ENCODE measurements at regions not wholly inside any gene's neighbourhood (a gene's known extent, or its start where the extent isn't known, plus 50 kb on each side); places are given as distances from the start of the nearest gene placed in this dataset.
"Not testable (repeated sequence)": the region's sequence is repeated elsewhere in the genome, so short reads cannot be mapped to it uniquely, and the experiment has no call there.

DNA sequence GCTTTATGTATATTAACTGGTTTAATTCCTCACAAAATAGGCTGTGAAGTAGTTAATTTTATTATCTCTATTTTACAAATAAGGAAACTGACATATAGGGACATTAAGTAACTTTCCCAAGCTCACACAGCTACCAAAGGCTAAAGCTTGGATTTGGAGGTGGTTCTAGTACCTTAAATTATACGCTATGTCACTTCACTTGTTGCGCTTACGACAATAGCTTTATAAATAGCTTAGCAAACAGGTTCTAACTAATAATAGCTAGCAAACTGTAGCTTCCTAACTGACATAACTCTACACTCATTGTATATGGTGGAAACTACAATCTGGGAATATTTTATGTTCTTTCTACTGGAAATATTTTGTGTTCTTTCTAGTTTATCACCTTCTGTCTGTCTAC lies 666.4 kb upstream of the CPEB2 start:
- DNase-seq: no peak

DNA sequence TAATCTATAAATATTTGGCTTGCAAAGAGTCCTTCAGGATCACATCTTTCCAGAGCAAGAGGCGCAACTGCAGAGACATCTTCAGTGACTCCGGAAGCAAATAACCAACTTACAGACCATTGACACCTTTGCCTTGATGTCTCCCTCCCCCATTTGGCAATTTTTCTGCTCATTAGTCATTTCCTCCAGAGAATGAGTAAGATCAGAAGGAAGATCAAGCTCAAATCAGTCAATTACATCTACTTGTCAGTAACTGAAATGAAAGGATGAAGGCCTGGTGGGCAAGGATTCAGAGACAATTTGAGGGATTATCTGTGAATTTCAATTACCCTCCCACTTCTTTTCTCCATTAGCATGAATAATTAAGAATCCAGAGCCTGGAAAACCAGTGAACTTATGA lies 665.6 kb upstream of the CPEB2 start:
- DNase-seq: no peak

DNA sequence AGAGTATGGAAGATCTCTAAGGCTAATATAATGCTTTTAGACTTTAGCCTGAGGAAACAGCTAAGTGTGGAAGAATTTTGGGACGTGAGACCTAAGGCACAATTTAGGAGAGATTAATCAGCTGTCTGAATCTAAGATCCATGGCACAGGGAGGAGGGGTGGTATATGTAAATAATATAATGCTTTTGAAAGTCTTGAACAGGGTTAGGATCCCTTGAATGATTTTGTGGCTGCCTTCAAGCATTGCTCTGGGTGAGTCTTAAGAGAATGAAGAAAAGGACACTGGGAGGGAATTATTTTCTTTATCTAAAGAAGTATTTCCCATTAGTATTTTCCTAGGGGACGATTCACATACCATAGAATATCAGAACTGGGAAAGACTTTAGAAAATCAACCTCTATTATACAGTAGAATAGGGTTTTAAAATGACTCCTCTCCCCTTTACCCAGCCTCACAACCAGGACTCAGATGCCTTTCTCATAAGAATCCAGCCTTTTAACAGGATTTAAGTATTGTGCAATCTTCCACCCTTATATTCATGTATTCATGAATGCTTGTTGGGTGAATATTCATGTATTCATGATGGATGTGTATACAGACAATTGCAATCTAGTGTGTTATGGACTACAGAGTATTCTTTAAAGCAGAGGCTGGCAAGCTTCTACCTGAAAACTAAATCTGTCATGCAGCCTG lies 664.2 kb upstream of the CPEB2 start:
- no peak for DNase-seq

DNA sequence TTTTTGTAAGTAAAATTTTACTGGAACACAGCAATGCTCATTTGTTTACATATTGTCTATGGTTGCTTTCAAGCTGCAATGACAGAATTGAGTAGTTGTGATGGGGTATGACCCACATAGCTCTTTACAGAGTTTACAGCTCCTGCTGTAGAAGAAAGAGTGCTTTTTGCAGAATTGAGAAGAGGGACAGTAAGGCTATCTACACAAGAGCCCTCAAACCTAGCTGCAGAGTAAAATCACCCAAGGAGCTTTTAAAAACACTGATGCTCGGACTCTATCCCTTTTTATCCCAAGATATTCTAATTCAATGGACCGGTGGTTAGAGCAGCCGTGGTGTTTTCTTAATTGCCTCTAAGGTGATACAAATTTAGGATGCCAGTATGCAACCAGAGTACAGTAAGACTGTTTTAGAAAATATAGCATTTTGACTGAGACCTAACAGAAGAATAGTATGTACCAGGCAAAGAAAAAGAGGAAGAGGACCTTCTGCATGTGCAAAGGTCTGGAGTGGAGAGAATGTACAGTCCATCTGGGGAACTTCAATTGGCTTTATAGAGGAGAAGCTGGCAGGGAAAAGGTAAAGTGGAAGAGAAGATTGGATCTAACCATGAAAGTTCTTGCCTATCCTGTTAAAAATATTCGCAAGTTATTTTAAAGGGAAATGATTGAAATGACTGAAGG lies 663.6 kb upstream of the CPEB2 start:
- no peak for DNase-seq

DNA sequence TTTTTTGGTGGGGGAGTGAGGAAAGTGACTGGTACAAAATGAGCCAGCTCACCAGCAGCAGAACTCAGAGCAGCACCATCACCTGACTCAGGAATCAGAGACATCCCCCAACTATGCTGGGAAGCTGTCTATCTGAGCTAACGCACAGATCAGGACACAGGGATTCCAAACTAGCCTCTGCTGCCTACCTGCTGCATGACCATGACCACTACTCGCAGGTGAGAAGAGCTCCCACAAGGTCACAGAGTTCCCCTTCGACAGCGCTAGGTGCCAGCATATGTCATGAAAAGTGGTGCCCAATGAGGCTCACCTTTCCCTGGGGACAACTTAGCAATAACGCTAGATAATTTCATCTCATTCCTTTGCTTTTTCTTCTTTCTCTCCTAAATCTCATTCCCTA lies 662.6 kb upstream of the CPEB2 start:
- DNase-seq: no peak

DNA sequence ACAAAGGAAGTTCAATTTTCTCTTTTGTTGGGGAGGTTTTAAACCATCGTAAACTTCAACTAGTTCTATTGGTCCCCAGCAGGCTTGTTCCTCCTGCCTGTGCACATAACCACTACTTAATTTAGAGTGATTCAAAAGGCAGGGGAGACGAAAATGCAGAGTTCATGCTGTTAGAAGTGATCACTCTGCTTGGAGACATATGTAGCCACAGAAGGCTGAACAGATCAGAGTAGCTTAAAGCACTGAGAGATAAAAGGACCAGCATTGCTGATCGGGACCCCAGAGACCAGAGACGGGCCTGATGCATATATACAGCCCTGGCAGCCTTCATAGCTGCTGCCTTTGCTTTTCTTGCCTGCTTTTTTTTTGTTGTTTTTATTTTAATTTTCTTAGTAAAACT lies 662.0 kb upstream of the CPEB2 start:
- no peak for DNase-seq

DNA sequence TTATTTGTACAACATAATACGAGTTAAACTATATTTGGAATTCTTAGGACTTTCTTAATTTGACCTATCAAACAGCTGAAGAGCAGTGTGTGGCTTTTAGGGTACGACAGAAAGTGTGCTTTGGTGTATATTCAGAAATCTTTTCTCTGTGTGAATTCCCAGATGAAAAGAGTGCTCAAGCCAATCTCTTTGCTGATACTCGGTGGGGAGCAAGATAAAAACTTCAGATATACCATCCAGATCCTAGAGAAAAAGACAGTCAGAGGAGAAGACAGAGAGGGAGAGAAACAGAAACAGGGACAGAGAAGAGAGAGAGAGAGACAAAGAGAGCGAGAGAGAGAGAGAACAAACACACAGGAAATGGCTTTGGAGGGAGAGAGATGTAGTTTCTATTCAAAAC lies 658.3 kb upstream of the CPEB2 start:
- no peak for DNase-seq

DNA sequence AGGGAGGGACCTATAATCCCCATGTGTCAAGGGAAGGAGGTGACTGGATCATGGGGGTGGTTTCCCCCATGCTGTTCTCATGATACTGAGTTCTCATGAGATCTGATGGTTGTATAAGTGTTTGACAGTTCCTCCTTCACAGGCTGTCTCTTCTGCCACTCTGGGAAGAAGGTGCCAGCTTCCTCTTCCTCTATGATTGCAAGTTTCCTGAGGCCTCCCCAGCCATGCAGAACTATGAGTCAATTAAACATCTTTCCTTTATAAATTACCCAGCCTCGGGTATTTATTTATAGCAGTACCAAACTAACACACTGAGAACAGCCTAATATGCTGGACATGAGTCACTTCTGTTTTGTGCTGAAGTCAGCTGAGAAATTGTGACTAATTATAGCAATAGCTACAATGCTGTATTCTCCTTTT lies 656.9 kb upstream of the CPEB2 start:
- DNase-seq: peak; percentile 2

DNA sequence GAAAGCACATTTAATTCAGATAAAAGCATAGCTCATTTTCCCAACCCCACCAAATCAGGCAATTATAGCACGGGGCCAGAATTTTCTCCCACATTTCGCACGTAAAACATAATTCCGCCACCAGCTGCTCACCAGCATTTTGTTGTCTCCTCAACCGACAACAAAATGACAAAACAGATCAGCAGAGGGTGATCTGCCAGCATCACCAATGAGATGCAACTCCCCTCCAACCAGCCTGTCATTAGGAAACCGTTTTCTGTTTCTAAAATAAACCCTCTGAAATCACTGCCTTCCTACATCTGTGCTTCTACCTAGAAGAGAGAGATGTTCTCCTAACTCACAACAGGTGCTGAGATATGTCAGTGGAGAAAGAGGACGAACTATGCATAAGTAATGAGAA lies 654.8 kb upstream of the CPEB2 start:
- no peak for DNase-seq

DNA sequence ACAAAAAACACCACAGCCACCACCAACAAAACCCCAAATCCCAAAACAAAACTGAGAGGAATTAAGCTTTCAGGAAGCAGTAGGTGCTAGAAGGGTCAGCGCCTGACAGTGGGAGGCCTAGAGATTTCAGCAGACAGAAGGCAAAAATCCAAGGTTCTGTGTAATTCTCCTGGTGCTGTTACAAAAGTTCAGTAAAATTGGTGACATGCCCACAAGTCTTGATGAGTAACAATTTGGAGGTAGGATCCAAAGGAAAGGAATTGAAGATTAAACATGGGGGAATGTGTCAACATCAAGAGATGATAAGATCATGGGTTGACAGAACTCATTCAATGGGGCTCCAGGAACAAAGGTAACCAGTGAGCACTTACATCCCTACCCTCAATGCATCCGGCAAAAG lies 653.8 kb upstream of the CPEB2 start:
- DNase-seq: no peak

DNA sequence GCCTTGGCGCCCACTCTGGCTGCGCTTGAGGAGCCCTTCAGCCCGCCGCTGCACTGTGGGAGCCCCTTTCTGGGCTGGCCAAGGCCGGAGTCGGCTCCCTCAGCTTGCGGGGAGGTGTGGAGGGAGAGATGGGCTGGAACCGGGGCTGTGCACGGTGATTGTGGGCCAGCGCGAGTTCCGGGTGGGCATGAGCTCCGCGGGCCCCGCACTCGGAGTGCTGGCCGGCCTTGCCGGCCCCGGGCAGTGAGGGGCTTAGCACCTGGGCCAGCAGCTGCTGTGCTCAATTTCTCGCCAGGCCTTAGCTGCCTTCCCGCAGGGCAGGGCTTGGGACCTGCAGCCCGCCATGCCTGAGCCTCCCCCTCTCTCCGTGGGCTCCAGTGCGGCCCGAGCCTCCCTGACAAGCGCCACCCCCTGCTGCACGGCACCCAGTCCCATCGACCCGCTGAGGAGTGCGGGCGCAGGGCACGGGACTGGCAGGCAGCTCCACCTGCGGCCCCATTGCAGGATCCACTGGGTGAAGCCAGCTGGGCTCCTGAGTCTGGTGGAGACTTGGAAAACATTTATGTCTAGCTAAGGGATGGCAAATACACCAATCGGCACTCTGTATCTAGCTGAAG lies 643.6 kb upstream of the CPEB2 start:
- DNase-seq: not testable (repeated sequence)

DNA sequence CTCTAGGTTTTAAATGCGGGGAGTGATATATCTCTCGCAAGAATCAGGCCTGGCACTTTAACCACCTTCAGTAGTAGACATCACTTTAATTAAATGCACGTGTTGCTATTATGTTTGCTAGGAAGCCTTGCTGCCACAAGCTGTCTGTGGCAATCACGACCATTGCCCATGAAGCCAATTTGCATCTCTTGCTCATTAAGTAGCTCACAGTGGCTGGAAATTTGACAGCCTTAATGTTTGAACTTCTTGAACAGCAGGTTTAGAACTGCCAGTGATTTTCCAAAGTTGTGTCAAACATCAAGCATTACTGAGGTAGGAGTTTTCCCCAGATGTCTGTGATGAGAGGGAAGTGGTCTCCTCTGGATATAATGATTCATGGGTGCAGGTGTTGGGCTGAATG lies 642.3 kb upstream of the CPEB2 start:
- DNase-seq: no peak

DNA sequence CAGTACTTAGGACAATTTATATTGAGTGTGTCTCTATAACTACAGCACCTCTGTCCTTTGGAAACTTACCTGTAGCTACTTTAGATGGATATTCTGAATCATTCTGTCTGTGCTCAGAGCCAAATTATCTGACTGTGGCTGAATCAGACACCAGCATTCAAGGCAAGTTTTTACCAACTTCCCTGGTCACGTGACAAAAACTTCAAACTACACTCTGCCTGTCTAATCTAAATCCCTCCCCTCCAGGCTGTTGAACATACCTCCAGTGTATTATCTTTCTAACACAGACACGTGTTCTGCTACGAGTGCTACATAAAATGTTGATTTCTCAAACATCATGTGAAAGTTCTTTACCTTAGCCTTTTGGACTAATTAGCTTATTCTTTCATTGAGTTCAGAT lies 641.2 kb upstream of the CPEB2 start:
- DNase-seq: no peak

DNA sequence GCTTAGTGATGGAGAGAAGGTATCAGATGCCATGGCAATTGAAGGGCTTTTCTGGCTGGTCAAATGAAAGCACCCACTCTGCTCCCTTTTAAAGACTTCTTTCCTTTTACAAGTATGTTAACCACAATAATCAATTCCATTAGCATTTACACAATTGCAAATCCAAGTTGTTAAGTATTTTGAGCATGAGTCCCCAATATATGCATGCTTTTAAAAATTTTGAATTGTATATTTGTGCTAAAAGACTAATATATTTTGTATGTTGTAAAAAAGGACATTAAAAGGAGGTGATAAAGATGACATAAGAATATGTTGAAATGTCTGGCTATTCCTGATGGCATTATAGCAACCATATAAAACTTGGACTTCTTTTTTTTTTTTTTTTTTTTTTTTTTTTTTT lies 639.9 kb upstream of the CPEB2 start:
- no peak for DNase-seq

DNA sequence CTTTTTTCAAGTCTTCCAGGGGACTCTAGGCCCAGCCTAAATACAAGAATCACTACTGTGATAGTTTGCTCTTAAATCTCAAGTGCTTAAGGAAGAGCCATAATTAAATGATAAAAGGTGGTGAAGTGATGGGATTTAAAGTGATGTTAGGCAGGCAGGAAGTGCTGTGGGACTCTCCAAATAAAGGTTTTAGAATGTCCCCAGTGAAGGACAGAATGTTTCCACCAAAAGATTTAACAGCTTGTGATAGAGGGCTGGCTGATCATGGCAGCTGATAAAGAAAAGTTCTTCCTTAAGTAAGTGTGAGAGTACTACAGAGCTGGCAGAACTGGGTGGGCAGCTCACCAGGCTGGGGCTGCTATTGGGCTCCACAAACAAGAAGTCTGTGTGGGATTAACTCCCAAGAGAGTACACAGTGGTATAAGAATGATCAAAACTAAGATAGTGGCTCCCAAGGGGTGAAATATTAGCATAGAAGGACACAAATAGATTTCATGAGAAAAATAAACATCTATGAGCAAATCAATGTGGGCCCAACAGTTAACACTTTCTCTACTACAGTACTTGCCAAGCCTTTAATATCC lies 637.2 kb upstream of the CPEB2 start:
- no peak for DNase-seq

DNA sequence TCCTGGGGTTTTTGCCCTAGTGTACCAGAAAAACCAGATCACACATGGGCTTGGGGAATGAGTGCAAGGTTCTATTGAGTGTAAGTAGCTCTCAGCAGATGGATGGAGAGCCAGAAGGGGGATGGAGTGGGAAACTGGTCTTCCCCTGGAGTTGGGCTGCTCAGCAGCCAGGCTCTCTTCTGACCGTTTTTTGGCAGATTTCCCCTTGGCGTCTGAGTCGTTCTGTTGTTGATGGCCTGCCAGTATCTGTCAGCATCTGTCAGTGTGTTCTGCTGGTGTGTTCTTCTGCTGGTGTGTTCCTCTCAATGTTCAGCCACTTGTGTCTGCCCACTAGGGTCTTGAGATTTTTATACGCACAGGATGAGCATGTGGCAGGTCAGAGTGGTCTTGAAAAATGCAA lies 633.9 kb upstream of the CPEB2 start:
- no peak for DNase-seq

DNA sequence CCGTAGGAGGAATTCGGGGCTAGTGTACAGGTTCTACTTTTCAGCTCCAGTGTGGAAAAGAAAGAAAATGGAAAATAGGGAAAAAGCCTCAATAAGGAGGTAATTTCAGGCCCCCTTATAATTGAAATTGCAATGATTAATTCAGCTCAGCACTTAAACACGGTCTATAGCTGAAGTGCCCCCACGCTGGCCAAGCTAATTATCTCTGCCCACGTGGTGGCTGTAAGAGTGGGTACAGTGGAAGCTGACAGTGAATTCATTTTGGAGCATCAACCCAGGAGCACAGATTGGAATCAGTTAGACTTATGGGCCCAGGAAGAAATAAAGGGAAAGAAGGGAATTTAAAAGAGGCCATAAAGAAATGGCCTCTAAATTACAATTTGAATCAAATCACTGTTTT lies 631.1 kb upstream of the CPEB2 start:
- no peak for DNase-seq

DNA sequence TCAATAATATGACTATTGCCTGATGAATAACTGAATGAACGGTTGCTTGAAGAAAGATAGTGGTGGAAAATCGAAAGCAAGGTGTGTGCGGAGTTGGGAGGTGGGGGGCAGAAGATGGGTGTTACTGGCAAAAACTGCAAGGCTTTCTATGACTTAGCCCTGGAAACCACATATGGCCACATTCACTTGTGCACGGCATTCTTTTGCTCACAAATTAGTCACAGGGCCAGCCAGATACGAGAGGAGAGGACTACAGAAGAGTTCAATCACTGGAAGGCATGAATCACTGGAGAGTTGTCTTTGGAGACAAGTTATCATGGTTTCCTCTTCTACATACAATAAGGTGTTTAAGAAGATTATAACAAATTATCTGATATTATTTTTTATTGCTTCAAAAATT lies 626.5 kb upstream of the CPEB2 start:
- no peak for DNase-seq

DNA sequence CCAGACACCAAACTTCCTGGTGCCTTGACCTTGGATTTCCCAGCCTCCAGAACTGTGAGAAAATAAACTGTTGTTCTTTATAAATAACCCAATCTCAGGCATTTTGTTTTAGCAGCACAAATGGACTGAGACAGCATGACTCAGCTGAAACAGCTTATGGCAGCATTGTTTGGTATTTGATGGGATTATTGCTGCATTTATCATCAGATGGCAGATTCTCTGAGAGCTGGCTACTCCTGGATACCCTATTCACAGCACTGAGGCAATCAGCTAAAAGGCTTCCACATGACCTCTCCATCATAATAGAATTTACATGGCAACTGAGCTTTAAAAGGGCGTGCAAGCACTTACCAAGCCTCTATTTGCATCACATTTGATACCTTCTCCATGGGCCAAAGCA lies 623.1 kb upstream of the CPEB2 start:
- DNase-seq: no peak

DNA sequence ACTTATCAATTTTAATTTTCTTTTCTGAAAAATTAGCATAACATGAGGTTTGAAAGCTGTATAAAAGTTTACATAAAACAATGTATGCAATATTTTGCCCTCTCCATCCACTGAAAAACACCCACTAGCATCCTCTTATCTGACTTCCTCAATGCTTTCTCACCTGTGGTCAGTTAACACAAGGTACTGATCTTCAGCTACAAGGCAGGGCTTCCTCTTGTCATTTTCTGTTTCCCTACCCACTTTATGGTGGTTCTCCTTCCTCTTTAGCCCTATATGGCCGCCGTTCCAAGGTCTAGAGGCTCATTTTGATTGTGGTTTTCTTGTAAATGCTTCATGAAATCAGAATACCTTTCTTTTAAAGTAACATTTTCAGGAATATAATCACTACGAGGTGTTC lies 618.6 kb upstream of the CPEB2 start:
- DNase-seq: no peak

DNA sequence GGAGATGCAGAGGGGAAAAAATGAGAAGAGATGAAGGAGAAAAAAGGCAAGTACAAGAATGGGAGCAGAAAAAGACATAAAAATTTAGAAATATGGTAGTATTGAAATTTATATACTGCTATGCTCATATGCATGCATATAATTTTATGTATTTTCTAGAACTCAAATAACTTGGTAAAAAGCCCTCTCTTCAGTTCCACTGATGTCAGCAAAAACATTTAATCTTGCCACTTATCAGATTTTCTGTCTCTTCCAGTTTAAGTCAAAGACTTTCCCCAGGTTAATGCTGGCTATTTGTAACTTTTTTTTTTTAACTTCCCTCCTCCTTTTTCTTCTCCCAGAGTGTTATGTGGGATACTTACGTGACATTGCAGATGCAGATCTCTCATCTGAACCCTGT lies 617.5 kb upstream of the CPEB2 start:
- no peak for DNase-seq

DNA sequence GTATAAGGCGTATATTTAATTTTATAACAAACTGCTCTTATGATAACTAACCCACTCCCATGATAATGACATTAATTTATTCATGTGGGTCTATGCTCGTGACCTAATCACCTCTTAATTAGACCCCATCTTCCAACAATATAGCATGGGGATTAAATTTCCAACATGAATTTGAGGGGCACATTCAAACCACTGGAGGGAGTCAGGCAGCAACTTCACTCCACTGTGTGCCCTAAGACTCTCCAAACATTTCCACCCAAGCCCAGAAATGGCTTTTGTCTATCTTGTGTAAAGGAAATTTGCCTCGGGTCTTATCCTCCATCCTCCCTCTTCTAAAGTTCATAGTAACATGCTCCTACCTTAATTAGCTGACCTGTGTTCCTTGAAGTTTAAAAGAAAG lies 616.1 kb upstream of the CPEB2 start:
- no peak for DNase-seq

DNA sequence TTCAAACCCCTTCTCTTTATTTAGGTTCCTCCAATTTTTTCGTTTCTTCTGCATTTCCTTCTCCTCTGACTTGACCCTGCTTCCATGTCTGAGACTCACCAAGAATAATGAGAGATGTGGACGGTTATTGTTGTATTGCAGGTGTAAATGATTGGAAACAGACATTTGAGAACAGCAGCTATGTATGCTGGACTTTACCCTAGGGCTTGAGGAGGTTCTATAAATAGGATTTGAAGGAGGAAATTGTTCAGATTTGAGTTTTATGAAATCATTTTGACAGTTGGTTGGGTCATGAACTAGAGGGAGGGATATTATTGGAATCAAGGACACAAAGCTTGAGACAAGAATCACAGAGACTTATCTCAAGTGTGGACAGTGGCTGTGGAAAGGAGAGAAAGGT lies 614.6 kb upstream of the CPEB2 start:
- DNase-seq: no peak

DNA sequence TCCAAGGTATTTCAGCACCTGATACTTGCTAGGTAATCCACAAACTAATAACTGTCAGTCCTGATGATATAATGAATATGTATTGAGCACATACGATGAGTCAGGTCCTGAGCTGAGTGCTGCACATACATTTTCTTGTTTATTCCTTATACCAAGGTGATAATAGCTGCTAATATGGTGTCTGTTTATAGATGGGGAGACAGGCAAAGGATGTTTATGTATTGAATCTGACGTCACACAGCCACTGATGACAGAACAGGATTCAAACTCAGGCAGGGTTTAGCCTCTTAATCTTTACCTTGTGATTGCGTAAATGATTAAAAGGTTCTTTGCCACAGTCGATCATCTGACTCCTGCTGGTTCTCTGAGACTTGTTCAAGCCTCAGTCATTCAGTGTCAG lies 609.9 kb upstream of the CPEB2 start:
- DNase-seq: no peak
